Mesodermal cell (in vitro differentiated cells): ENCODE measurements at regions not wholly inside any gene's neighbourhood (a gene's known extent, or its start where the extent isn't known, plus 50 kb on each side); places are given as distances from the start of the nearest gene placed in this dataset.

Experiments used
- H3K27ac ChIP-seq: 2 replicates; pipeline ENCODE4 v1.7.0; 2013; ENCODE audit warnings: mild to moderate bottlenecking, low read depth, low read length, moderate library complexity; ENCODE audit not compliant: severe bottlenecking
- H3K36me3 ChIP-seq: 2 replicates; pipeline ENCODE4 v1.7.1; 2013; ENCODE audit warnings: mild to moderate bottlenecking, low read length, moderate library complexity; ENCODE audit not compliant: control insufficient read depth, insufficient read depth
- H3K4me1 ChIP-seq: one replicate; pipeline ENCODE4 v1.7.1; 2013; ENCODE audit warnings: mild to moderate bottlenecking, low read length; ENCODE audit not compliant: insufficient read depth, control insufficient read depth, poor library complexity, severe bottlenecking
- H3K4me3 ChIP-seq: 2 replicates; pipeline ENCODE4 v1.7.0; 2013; ENCODE audit warnings: low read length, control low read depth, mild to moderate bottlenecking; ENCODE audit not compliant: insufficient read depth, poor library complexity, severe bottlenecking; ENCODE audit errors: extremely low read depth
- H3K9me3 ChIP-seq: 2 replicates; pipeline ENCODE4 v1.7.1; 2013; ENCODE audit warnings: mild to moderate bottlenecking, low read length, moderate library complexity; ENCODE audit not compliant: control insufficient read depth
- WGBS, 2 experiments: methylation state at CpG; one replicate each; pipeline ENCODE4 v1.1.5; 2013; ENCODE audit warnings: missing lambda C conversion rate in 2 of 2; ENCODE audit not compliant: insufficient coverage in 2 of 2; 5-methylcytosine and 5-hydroxymethylcytosine counted together

- H3K36me3 ChIP-seq: no peaks in the 10 kb centered on the region
- no peak overlapping the region for H3K4me3 ChIP-seq
- H3K27ac ChIP-seq: no peak overlapping the region
- no peaks in the 10 kb centered on the region for H3K9me3 ChIP-seq
- peaks cover 13% of the 10 kb centered on the region for H3K4me1 ChIP-seq
- WGBS, 2 experiments: 85% methylated on average over 2 of the region's 2 CpGs; no CpG with 5 or more reads in 1 of the 2 experiments
Measured at GRCh38 chr1:59124166-59124565, 172.7 kb upstream of the FGGY start.

GRCh38 chr1:59125154-59125553 lies 171.7 kb upstream of the FGGY start:
- peaks cover 13% of the 10 kb centered on the region for H3K4me1 ChIP-seq
- no peak overlapping the region for H3K4me3 ChIP-seq
- H3K27ac ChIP-seq: no peak overlapping the region
- H3K9me3 ChIP-seq: peaks cover 4% of the 10 kb centered on the region
- WGBS, 2 experiments: 73 to 100% methylated on average over 2 of the region's 2 CpGs
- H3K36me3 ChIP-seq: no peaks in the 10 kb centered on the region

GRCh38 chr1:59125676-59126320 lies 171.1 kb upstream of the FGGY start:
- peaks cover 4% of the 10 kb centered on the region for H3K9me3 ChIP-seq
- 100% methylated on average over 1 of the region's 3 CpGs; no CpG with 5 or more reads in 1 of the 2 experiments for WGBS, 2 experiments
- peaks cover 13% of the 10 kb centered on the region for H3K4me1 ChIP-seq
- H3K36me3 ChIP-seq: no peaks in the 10 kb centered on the region
- no peak overlapping the region for H3K4me3 ChIP-seq
- no peak overlapping the region for H3K27ac ChIP-seq

GRCh38 chr1:59126366-59126765 lies 170.5 kb upstream of the FGGY start:
- Histone ChIP-seq H3K4me1 (peaks cover 13% of the 10 kb centered on the region), H3K4me3 (no peak overlapping the region), H3K27ac (no peak overlapping the region), H3K9me3 (peaks cover 4% of the 10 kb centered on the region), H3K36me3 (no peaks in the 10 kb centered on the region)
- WGBS, 2 experiments: no CpG with 5 or more reads among the region's 1 CpG

- H3K36me3 ChIP-seq: no peaks in the 10 kb centered on the region
- peaks cover 4% of the 10 kb centered on the region for H3K9me3 ChIP-seq
- no peak overlapping the region for H3K27ac ChIP-seq
- WGBS, 2 experiments: no CpG with 5 or more reads among the region's 1 CpG
- no peak overlapping the region for H3K4me3 ChIP-seq
- H3K4me1 ChIP-seq: peaks cover 13% of the 10 kb centered on the region
Measured at GRCh38 chr1:59128239-59128736, 168.6 kb upstream of the FGGY start.

GRCh38 chr1:59128784-59129227 lies 168.1 kb upstream of the FGGY start:
- WGBS, 2 experiments: 74 to 77% methylated on average over 4 of the region's 4 CpGs
- peaks cover 4% of the 10 kb centered on the region for H3K9me3 ChIP-seq
- no peaks in the 10 kb centered on the region for H3K36me3 ChIP-seq
- no peak overlapping the region for H3K27ac ChIP-seq
- H3K4me3 ChIP-seq: no peak overlapping the region
- peaks cover 13% of the 10 kb centered on the region for H3K4me1 ChIP-seq

GRCh38 chr1:59132295-59132694 lies 164.6 kb upstream of the FGGY start:
- peaks cover 13% of the 10 kb centered on the region for H3K4me1 ChIP-seq
- WGBS, 2 experiments: 41 to 63% methylated on average over 2 to 3 of the region's 5 CpGs
- no peak overlapping the region for H3K27ac ChIP-seq
- H3K36me3 ChIP-seq: no peaks in the 10 kb centered on the region
- no peak overlapping the region for H3K4me3 ChIP-seq
- H3K9me3 ChIP-seq: peaks cover 4% of the 10 kb centered on the region

GRCh38 chr1:59133997-59134396 lies 162.9 kb upstream of the FGGY start:
- Histone ChIP-seq H3K4me1 (peaks cover 11% of the 10 kb centered on the region), H3K27ac (no peak overlapping the region), H3K9me3 (peaks cover 4% of the 10 kb centered on the region), H3K4me3 (no peak overlapping the region), H3K36me3 (no peaks in the 10 kb centered on the region)
- no CpG with 5 or more reads among the region's 1 CpG for WGBS, 2 experiments

- peaks cover 23% of the 10 kb centered on the region for H3K4me1 ChIP-seq
- H3K36me3 ChIP-seq: no peaks in the 10 kb centered on the region
- H3K9me3 ChIP-seq: no peaks in the 10 kb centered on the region
- WGBS, 2 experiments: no CpG with 5 or more reads among the region's 1 CpG
- no peak overlapping the region for H3K27ac ChIP-seq
- H3K4me3 ChIP-seq: no peak overlapping the region
Measured at GRCh38 chr1:59135761-59136255, 161.1 kb upstream of the FGGY start.

- Histone ChIP-seq H3K4me1 (peaks cover 29% of the 10 kb centered on the region), H3K9me3 (no peaks in the 10 kb centered on the region), H3K36me3 (no peaks in the 10 kb centered on the region), H3K27ac (no peak overlapping the region), H3K4me3 (no peak overlapping the region)
- 90 to 98% methylated on average over 7 to 8 of the region's 8 CpGs for WGBS, 2 experiments
Measured at GRCh38 chr1:59136541-59137275, 160.2 kb upstream of the FGGY start.

- no peak overlapping the region for H3K4me3 ChIP-seq
- H3K4me1 ChIP-seq: peaks cover 29% of the 10 kb centered on the region
- H3K36me3 ChIP-seq: no peaks in the 10 kb centered on the region
- WGBS, 2 experiments: 71 to 100% methylated on average over 1 of the region's 3 CpGs
- no peaks in the 10 kb centered on the region for H3K9me3 ChIP-seq
- H3K27ac ChIP-seq: no peak overlapping the region
Measured at GRCh38 chr1:59137276-59137615, 159.6 kb upstream of the FGGY start.
